Stimulated activated naive CD8-positive, alpha-beta T cell treated with anti-CD3 and anti-CD28 coated beads, Interleukin-15, Interleukin-2, amounts not matched to agents 100 U/mL and 50 U/mL, for 24 hours (primary cell): ENCODE measurements at regions not wholly inside any gene's neighbourhood (a gene's known extent, or its start where the extent isn't known, plus 50 kb on each side); places are given as distances from the start of the nearest gene placed in this dataset.

ENCODE experiments used
- ATAC-seq: fragments of 150-1000 bp; cut with Tn5 transposase; one replicate; pipeline ENCODE4 v1.10.0; 2021
- DNase-seq: peaks from one replicate; pipeline ENCODE4 v3.0.0; 2021

- no peak for ATAC-seq
- DNase-seq, result no peak
Measured at GRCh38 chr22:34430386-34430785, 510.1 kb upstream of the LARGE1 start.

- no peak for ATAC-seq
- DNase-seq, result no peak
Measured at GRCh38 chr22:34434371-34434770, 514.1 kb upstream of the LARGE1 start.

- ATAC-seq, result no peak
- no peak for DNase-seq
Measured at GRCh38 chr22:34437140-34437539, 516.9 kb upstream of the LARGE1 start.

- DNase-seq (no peak), ATAC-seq (no peak)
Measured at GRCh38 chr22:34454598-34454997, 534.3 kb upstream of the LARGE1 start.

GRCh38 chr22:34462795-34463194 is 542.5 kb upstream of the LARGE1 start:
- no peak for ATAC-seq
- no peak for DNase-seq

GRCh38 chr22:34475886-34476285 is 555.6 kb upstream of the LARGE1 start:
- no peak for ATAC-seq
- DNase-seq, result no peak

- ATAC-seq (no peak), DNase-seq (no peak)
Measured at GRCh38 chr22:34476762-34477161, 556.5 kb upstream of the LARGE1 start.

GRCh38 chr22:34481090-34481489 is 560.8 kb upstream of the LARGE1 start:
- ATAC-seq, result no peak
- no peak for DNase-seq

- DNase-seq, result no peak
- no peak for ATAC-seq
Measured at GRCh38 chr22:34486381-34486780, 566.1 kb upstream of the LARGE1 start.

GRCh38 chr22:34489861-34490260 is 569.6 kb upstream of the LARGE1 start:
- no peak for ATAC-seq
- DNase-seq, result no peak

GRCh38 chr22:34490886-34491285 is 570.6 kb upstream of the LARGE1 start:
- DNase-seq (no peak), ATAC-seq (no peak)

GRCh38 chr22:34493486-34493885 is 572.5 kb upstream of the ISX start:
- ATAC-seq, result no peak
- DNase-seq, result no peak

- no peak for DNase-seq
- ATAC-seq, result no peak
Measured at GRCh38 chr22:34501366-34501965, 564.5 kb upstream of the ISX start.

GRCh38 chr22:34502821-34503220 is 563.1 kb upstream of the ISX start:
- ATAC-seq, result no peak

GRCh38 chr22:34508797-34509196 is 557.2 kb upstream of the ISX start:
- no peak for ATAC-seq

More at GRCh38 chr22:34502821-34503220, 563.1 kb upstream of the ISX start:
- no peak for DNase-seq

GRCh38 chr22:34526681-34527080 is 539.3 kb upstream of the ISX start:
- ATAC-seq, result no peak

More at GRCh38 chr22:34508797-34509196, 557.2 kb upstream of the ISX start:
- DNase-seq, result no peak

GRCh38 chr22:34534101-34534500 is 531.9 kb upstream of the ISX start:
- DNase-seq (no peak), ATAC-seq (no peak)

More at GRCh38 chr22:34526681-34527080, 539.3 kb upstream of the ISX start:
- no peak for DNase-seq

- ATAC-seq, result no peak
- no peak for DNase-seq
Measured at GRCh38 chr22:34567367-34567766, 498.6 kb upstream of the ISX start.

GRCh38 chr22:34570408-34570807 is 495.6 kb upstream of the ISX start:
- ATAC-seq (no peak), DNase-seq (no peak)

GRCh38 chr22:34579519-34579918 is 486.4 kb upstream of the ISX start:
- DNase-seq (no peak), ATAC-seq (no peak)

- DNase-seq, result no peak
- no peak for ATAC-seq
Measured at GRCh38 chr22:34587357-34588356, 478.3 kb upstream of the ISX start.

- DNase-seq (no peak), ATAC-seq (no peak)
Measured at GRCh38 chr22:34588871-34589545, 476.9 kb upstream of the ISX start.
